Activated CD8-positive, alpha-beta T cell treated with anti-CD3 and anti-CD28 coated beads for 36 hours (primary cell): ENCODE measurements at regions not wholly inside any gene's neighbourhood (a gene's known extent, or its start where the extent isn't known, plus 50 kb on each side); places are given as distances from the start of the nearest gene placed in this dataset.
"Not testable (repeated sequence)": the region's sequence is repeated elsewhere in the genome, so short reads cannot be mapped to it uniquely, and the experiment has no call there.

Experiments used
- ATAC-seq: fragments of 200-7000 bp; cut with Tn5 transposase; one replicate; pipeline ENCODE4 v1.10.0; 2021; ENCODE audit warnings: mild to moderate bottlenecking, moderate library complexity
- CTCF ChIA-PET: fragments of 350-600 bp; sonication (Branson Sonifier 250); formaldehyde crosslinking; loops from one replicate; lab custom pipeline; 2021; ENCODE audit warnings: antibody characterized with exemption; lab: Charles Lee
- POLR2A ChIA-PET: fragments of 350-600 bp; sonication (Branson Sonifier 250); formaldehyde crosslinking; loops from one replicate; lab custom pipeline; 2021; ENCODE audit warnings: antibody characterized with exemption; lab: Charles Lee
- DNase-seq: peaks from one replicate; pipeline ENCODE4 v3.0.0-alpha.2; 2020
- H3K27ac Mint-ChIP-seq: one replicate; pipeline ENCODE4 v1.8.0; 2021; ENCODE audit warnings: mild to moderate bottlenecking, mixed read lengths
- H3K27me3 Mint-ChIP-seq: one replicate; pipeline ENCODE4 v1.8.0; 2021; ENCODE audit warnings: mixed read lengths
- H3K36me3 Mint-ChIP-seq: one replicate; pipeline ENCODE4 v1.8.0; 2021; ENCODE audit warnings: low read depth, mixed read lengths
- H3K4me1 Mint-ChIP-seq: one replicate; pipeline ENCODE4 v1.8.0; 2021; ENCODE audit warnings: low read depth, mixed read lengths
- H3K4me3 Mint-ChIP-seq: one replicate; pipeline ENCODE4 v1.8.0; 2021; ENCODE audit warnings: mild to moderate bottlenecking, moderate library complexity, mixed read lengths
- H3K9me3 Mint-ChIP-seq: one replicate; pipeline ENCODE4 v1.8.0; 2021; ENCODE audit warnings: mixed read lengths
- CTCF ChIP-seq: fragments of 200-600 bp; IDR thresholded peaks from one replicate; pipeline ENCODE4 v1.8.0; 2022; ENCODE audit warnings: antibody characterized with exemption, mild to moderate bottlenecking
- intact Hi-C: fragments of 100-400 bp; cut with micrococcal nuclease; formaldehyde crosslinking; loops from one replicate; pipeline ENCODE4 v1.10.0; 2022

- intact Hi-C loops = no loop called here
- no peaks in the 10 kb centered on the region for H3K36me3 Mint-ChIP-seq
- TF ChIP-seq CTCF = no peak
- H3K27ac Mint-ChIP-seq = no peak overlapping the region
- H3K9me3 Mint-ChIP-seq = no peaks in the 10 kb centered on the region
- peaks cover 6% of the 10 kb centered on the region for H3K27me3 Mint-ChIP-seq
- CTCF ChIA-PET = no interaction called here
- H3K4me3 Mint-ChIP-seq = no peak overlapping the region
- POLR2A ChIA-PET = no interaction called here
- no peak for ATAC-seq
- DNase-seq = no peak
- H3K4me1 Mint-ChIP-seq = peaks cover 10% of the 10 kb centered on the region
Measured at GRCh38 chr13:44313674-44314073, 60.0 kb upstream of the SERP2 start.

GRCh38 chr13:44314160-44314559 is 59.5 kb upstream of the SERP2 start:
- intact Hi-C loops = not testable (repeated sequence)

GRCh38 chr13:44317752-44318151 is 55.9 kb upstream of the SERP2 start:
- DNase-seq = no peak
- ATAC-seq = no peak
- no peak overlapping the region for H3K27ac Mint-ChIP-seq
- ChIA-PET CTCF (no interaction called here), POLR2A (no interaction called here)
- TF ChIP-seq CTCF = no peak
- no peak overlapping the region for H3K4me3 Mint-ChIP-seq
- intact Hi-C loops = no loop called here
- no peaks in the 10 kb centered on the region for H3K9me3 Mint-ChIP-seq
- H3K27me3 Mint-ChIP-seq = peaks cover 7% of the 10 kb centered on the region
- peaks cover 8% of the 10 kb centered on the region for H3K4me1 Mint-ChIP-seq
- H3K36me3 Mint-ChIP-seq = no peaks in the 10 kb centered on the region

More at GRCh38 chr13:44314160-44314559, 59.5 kb upstream of the SERP2 start:
- H3K4me3 Mint-ChIP-seq, H3K36me3 Mint-ChIP-seq, H3K27ac Mint-ChIP-seq, DNase-seq, POLR2A ChIA-PET, CTCF ChIA-PET, H3K9me3 Mint-ChIP-seq, H3K4me1 Mint-ChIP-seq, ATAC-seq, H3K27me3 Mint-ChIP-seq: not testable (repeated sequence)

GRCh38 chr13:44318161-44318560 is 55.5 kb upstream of the SERP2 start:
- H3K9me3 Mint-ChIP-seq = no peaks in the 10 kb centered on the region
- peaks cover 6% of the 10 kb centered on the region for H3K27me3 Mint-ChIP-seq
- H3K36me3 Mint-ChIP-seq = no peaks in the 10 kb centered on the region
- H3K4me3 Mint-ChIP-seq = no peak overlapping the region
- DNase-seq (no peak), ATAC-seq (no peak)
- peaks cover 4% of the 10 kb centered on the region for H3K4me1 Mint-ChIP-seq
- POLR2A ChIA-PET = no interaction called here
- H3K27ac Mint-ChIP-seq = no peak overlapping the region
- no peak for TF ChIP-seq CTCF
- CTCF ChIA-PET = no interaction called here
- intact Hi-C loops = no loop called here

- CTCF ChIA-PET = no interaction called here
- POLR2A ChIA-PET = no interaction called here
- no peak for ATAC-seq
- intact Hi-C loops = no loop called here
- no peaks in the 10 kb centered on the region for H3K36me3 Mint-ChIP-seq
- no peak for TF ChIP-seq CTCF
- no peak overlapping the region for H3K4me3 Mint-ChIP-seq
- peaks cover 4% of the 10 kb centered on the region for H3K27me3 Mint-ChIP-seq
- H3K4me1 Mint-ChIP-seq = no peaks in the 10 kb centered on the region
- H3K9me3 Mint-ChIP-seq = no peaks in the 10 kb centered on the region
- no peak for DNase-seq
- H3K27ac Mint-ChIP-seq = no peak overlapping the region
Measured at GRCh38 chr13:44320611-44321010, 53.0 kb upstream of the SERP2 start.

- Mint-ChIP-seq H3K4me3 (no peak overlapping the region), H3K9me3 (no peaks in the 10 kb centered on the region), H3K4me1 (no peaks in the 10 kb centered on the region), H3K36me3 (no peaks in the 10 kb centered on the region), H3K27me3 (peaks cover 4% of the 10 kb centered on the region), H3K27ac (no peak overlapping the region)
- DNase-seq (no peak), ATAC-seq (no peak)
- POLR2A ChIA-PET = no interaction called here
- intact Hi-C loops = no loop called here
- CTCF ChIA-PET = no interaction called here
- no peak for TF ChIP-seq CTCF
Measured at GRCh38 chr13:44321961-44322360, 51.7 kb upstream of the SERP2 start.
